H9 (cell line): ENCODE measurements at regions not wholly inside any gene's neighbourhood (a gene's known extent, or its start where the extent isn't known, plus 50 kb on each side); places are given as distances from the start of the nearest gene placed in this dataset.
A peak's percentile ranks its signal among the peaks of the same experiment; 100 is the strongest.

Source experiments
- DNase-seq: peaks from one replicate; pipeline ENCODE4 v3.0.0-alpha.2; 2017
- H2AFZ ChIP-seq: one replicate; pipeline ENCODE4 v1.6.1; 2013; ENCODE audit warnings: mild to moderate bottlenecking, low read length, control low read depth, moderate library complexity
- H2AK5ac ChIP-seq: 2 replicates; pipeline ENCODE4 v1.6.1; 2013; ENCODE audit warnings: low read length, control low read depth, mixed read lengths; ENCODE audit not compliant: insufficient read length
- H2BK120ac ChIP-seq: one replicate; pipeline ENCODE4 v1.6.1; 2013; ENCODE audit warnings: low read depth, mild to moderate bottlenecking, low read length, control low read depth, inconsistent platforms; ENCODE audit not compliant: poor library complexity, severe bottlenecking
- H2BK12ac ChIP-seq: 2 replicates; pipeline ENCODE4 v1.6.1; 2013; ENCODE audit warnings: low read length, control low read depth, mixed read lengths, low read depth; ENCODE audit not compliant: insufficient read length
- H2BK15ac ChIP-seq: 2 replicates; pipeline ENCODE4 v1.6.1; 2013; ENCODE audit warnings: low read depth, low read length, control low read depth
- H2BK20ac ChIP-seq: one replicate; pipeline ENCODE4 v1.6.1; 2013; ENCODE audit warnings: low read depth, mild to moderate bottlenecking, low read length, control low read depth, inconsistent platforms; ENCODE audit not compliant: poor library complexity, severe bottlenecking
- H2BK5ac ChIP-seq: 2 replicates; pipeline ENCODE4 v1.6.1; 2013; ENCODE audit warnings: low read length, control low read depth, mixed read lengths; ENCODE audit not compliant: insufficient read length
- H3K14ac ChIP-seq: 2 replicates; pipeline ENCODE4 v1.6.1; 2013; ENCODE audit warnings: low read length, control low read depth; ENCODE audit not compliant: insufficient read depth
- H3K18ac ChIP-seq: 2 replicates; pipeline ENCODE4 v1.6.1; 2013; ENCODE audit warnings: low read depth, mild to moderate bottlenecking, mixed read lengths, low read length, control low read depth; ENCODE audit not compliant: insufficient read length
- H3K23ac ChIP-seq: 2 replicates; pipeline ENCODE4 v1.6.1; 2013; ENCODE audit warnings: low read length, control low read depth, mixed read lengths, low read depth; ENCODE audit not compliant: insufficient read length
- H3K23me2 ChIP-seq: 2 replicates; pipeline ENCODE4 v1.6.1; 2013; ENCODE audit warnings: low read depth, mild to moderate bottlenecking, mixed read lengths, low read length, control low read depth; ENCODE audit not compliant: insufficient read length, poor library complexity, severe bottlenecking
- H3K27ac ChIP-seq: 2 replicates; pipeline ENCODE4 v1.5.1; 2013; ENCODE audit warnings: low read length, control low read depth, mixed read lengths, low read depth; ENCODE audit not compliant: insufficient read length
- H3K27me3 ChIP-seq: 2 replicates; pipeline ENCODE4 v1.6.1; 2013; ENCODE audit warnings: low read length, control low read depth, inconsistent platforms; ENCODE audit not compliant: insufficient read depth
- H3K4ac ChIP-seq: 2 replicates; pipeline ENCODE4 v1.6.1; 2013; ENCODE audit warnings: low read depth, mild to moderate bottlenecking, control low read depth, inconsistent platforms, low read length, moderate library complexity
- H3K4me1 ChIP-seq: 2 replicates; pipeline ENCODE4 v1.6.1; 2013; ENCODE audit warnings: low read length, control low read depth, inconsistent platforms; ENCODE audit not compliant: insufficient read depth
- H3K4me2 ChIP-seq: 2 replicates; pipeline ENCODE4 v1.6.1; 2013; ENCODE audit warnings: low read length, control low read depth, mixed read lengths; ENCODE audit not compliant: insufficient read length, insufficient read depth
- H3K56ac ChIP-seq: 2 replicates; pipeline ENCODE4 v1.6.1; 2013; ENCODE audit warnings: low read depth, mild to moderate bottlenecking, mixed read lengths, low read length, control low read depth; ENCODE audit not compliant: insufficient read length
- H3K79me1 ChIP-seq: 2 replicates; pipeline ENCODE4 v1.6.1; 2013; ENCODE audit warnings: low read depth, mild to moderate bottlenecking, moderate library complexity, low read length, control low read depth, inconsistent platforms; ENCODE audit not compliant: insufficient read depth, poor library complexity, severe bottlenecking
- H3K79me2 ChIP-seq: 2 replicates; pipeline ENCODE4 v1.6.1; 2013; ENCODE audit warnings: low read length, control low read depth, inconsistent platforms; ENCODE audit not compliant: insufficient read depth
- H3K9ac ChIP-seq: 2 replicates; pipeline ENCODE4 v1.6.1; 2013; ENCODE audit warnings: low read length, control low read depth, mixed read lengths; ENCODE audit not compliant: insufficient read length; ENCODE audit errors: extremely low read depth
- H3K9me3 ChIP-seq: one replicate; pipeline ENCODE4 v1.6.1; 2013; ENCODE audit warnings: low read depth, low read length, inconsistent platforms; ENCODE audit not compliant: control insufficient read depth
- H3T11ph ChIP-seq: one replicate; pipeline ENCODE4 v1.6.1; 2013; ENCODE audit warnings: mild to moderate bottlenecking, low read length, control low read depth, inconsistent platforms
- H4K20me1 ChIP-seq: one replicate; pipeline ENCODE4 v1.6.1; 2013; ENCODE audit not compliant: control insufficient read depth, insufficient read length, insufficient read depth
- H4K5ac ChIP-seq: 2 replicates; pipeline ENCODE4 v1.6.1; 2013; ENCODE audit warnings: low read depth, mild to moderate bottlenecking, mixed read lengths, low read length, control low read depth; ENCODE audit not compliant: insufficient read length
- H4K8ac ChIP-seq: replicated peaks from 2 replicates; pipeline ENCODE4 v1.6.1; 2013; ENCODE audit warnings: low read length, control low read depth, mixed read lengths, low read depth; ENCODE audit not compliant: insufficient read length
- H4K91ac ChIP-seq: 2 replicates; pipeline ENCODE4 v1.6.1; 2013; ENCODE audit warnings: low read depth, mild to moderate bottlenecking, moderate library complexity, mixed read lengths, low read length, control low read depth; ENCODE audit not compliant: insufficient read length
- H3K27ac Mint-ChIP-seq, 3 experiments: 2 replicates in 2 of 3; 3 replicates in 1 of 3; pipeline ENCODE4 v1.8.0; 2020 to 2021; ENCODE audit warnings: mixed read lengths in 3 of 3, mild to moderate bottlenecking in 1 of 3, moderate library complexity in 1 of 3
- H3K27me3 Mint-ChIP-seq: 2 replicates; pipeline ENCODE4 v1.8.0; 2021; ENCODE audit warnings: low read depth, mild to moderate bottlenecking, moderate library complexity, mixed read lengths
- H3K36me3 Mint-ChIP-seq, 3 experiments: 2 replicates in 2 of 3; 3 replicates in 1 of 3; pipeline ENCODE4 v1.8.0; 2020 to 2021; ENCODE audit warnings: low read depth in 3 of 3, mixed read lengths in 3 of 3; ENCODE audit not compliant: insufficient read depth in 1 of 3
- H3K4me1 Mint-ChIP-seq, 2 experiments: 2 replicates each; pipeline ENCODE4 v1.8.0; 2020; ENCODE audit warnings: mixed read lengths in 2 of 2
- H3K4me3 Mint-ChIP-seq, 2 experiments: 2 replicates in 1 of 2; 3 replicates in 1 of 2; pipeline ENCODE4 v1.8.0; 2020 to 2021; ENCODE audit warnings: mild to moderate bottlenecking in 2 of 2, mixed read lengths in 2 of 2, moderate library complexity in 1 of 2
- H3K9me3 Mint-ChIP-seq, 2 experiments: 2 replicates in 1 of 2; 3 replicates in 1 of 2; pipeline ENCODE4 v1.8.0; 2020; ENCODE audit warnings: mild to moderate bottlenecking in 2 of 2, mixed read lengths in 2 of 2, moderate library complexity in 1 of 2
- WGBS: extraction: QIAGEN DNeasy Blood & Tissue Kit; methylation state at CpG from one replicate; pipeline ENCODE4 v1.1.7; 2013; ENCODE audit warnings: missing lambda C conversion rate, low lambda C conversion rate, mixed read lengths; ENCODE audit not compliant: insufficient read length; ENCODE audit errors: extremely low coverage; 5-methylcytosine and 5-hydroxymethylcytosine counted together
- TF ChIP-seq, protein P1 (sequence below): fragments of 200-600 bp; sonication (generic); conservative IDR thresholded peaks from 3 replicates; pipeline ENCODE4 v1.8.0; 2021; ENCODE audit warnings: antibody characterized with exemption, mild to moderate bottlenecking

DNA sequence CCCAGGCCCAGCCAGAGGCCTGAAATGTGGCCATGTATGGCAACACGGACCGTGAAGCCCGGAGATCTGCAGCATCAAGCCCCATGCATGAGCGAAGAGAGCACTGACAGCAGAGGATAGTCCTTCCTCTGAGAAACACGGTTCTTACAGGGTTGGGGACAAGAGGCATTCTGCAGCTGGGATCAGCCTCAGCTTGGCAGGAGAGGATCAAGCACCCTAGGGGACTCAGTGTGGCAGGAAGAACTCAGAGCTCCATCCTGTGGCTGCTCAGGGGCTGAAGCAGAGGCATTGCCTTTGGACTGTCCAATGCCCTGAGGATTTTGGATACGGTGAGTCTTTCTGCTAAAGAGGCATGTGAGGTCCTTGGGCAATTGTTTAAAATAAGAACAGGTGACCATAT is 368.7 kb downstream of the ZNF516 start:
- no peaks in the 10 kb centered on the region for H3K4me1 ChIP-seq
- H3K9me3 ChIP-seq, result no peaks in the 10 kb centered on the region
- WGBS, result no CpG with 5 or more reads among the region's 6 CpGs

More for the DNA sequence above, 368.7 kb downstream of the ZNF516 start:
- no peak overlapping the region for H3K4me3 Mint-ChIP-seq
- Histone ChIP-seq H3K23me2 (no peaks in the 10 kb centered on the region), H2BK5ac (no peak overlapping the region), H3K4ac (no peak overlapping the region), H3K27me3 (no peaks in the 10 kb centered on the region), H4K20me1 (no peaks in the 10 kb centered on the region), H2AFZ (no peak overlapping the region), H2BK15ac (no peak overlapping the region), H3K9ac (no peak overlapping the region), H3K4me2 (no peak overlapping the region), H3K27ac (no peak overlapping the region), H4K5ac (no peak overlapping the region), H3K79me2 (no peaks in the 10 kb centered on the region), H3K23ac (no peak overlapping the region), H3K79me1 (no peaks in the 10 kb centered on the region), H2BK120ac (no peak overlapping the region), H2AK5ac (no peak overlapping the region), H3K56ac (no peak overlapping the region), H4K8ac (no peak overlapping the region), H3K18ac (peak overlapping the region; percentile 29), H3T11ph (no peak overlapping the region), H3K14ac (no peak overlapping the region; the same call in 1 of the 2 replicates), H2BK12ac (no peak overlapping the region), H2BK20ac (no peak overlapping the region), H4K91ac (no peak overlapping the region)
- DNase-seq, result peak; percentile 60
- H3K27ac Mint-ChIP-seq, result no peak overlapping the region
- H3K4me1 Mint-ChIP-seq, result no peaks in the 10 kb centered on the region
- H3K27me3 Mint-ChIP-seq, result peaks cover 1% of the 10 kb centered on the region
- no peaks in the 10 kb centered on the region; a peak in 1 of 5 replicates for H3K9me3 Mint-ChIP-seq
- no peaks in the 10 kb centered on the region for H3K36me3 Mint-ChIP-seq
- TF ChIP-seq, protein P1, sequence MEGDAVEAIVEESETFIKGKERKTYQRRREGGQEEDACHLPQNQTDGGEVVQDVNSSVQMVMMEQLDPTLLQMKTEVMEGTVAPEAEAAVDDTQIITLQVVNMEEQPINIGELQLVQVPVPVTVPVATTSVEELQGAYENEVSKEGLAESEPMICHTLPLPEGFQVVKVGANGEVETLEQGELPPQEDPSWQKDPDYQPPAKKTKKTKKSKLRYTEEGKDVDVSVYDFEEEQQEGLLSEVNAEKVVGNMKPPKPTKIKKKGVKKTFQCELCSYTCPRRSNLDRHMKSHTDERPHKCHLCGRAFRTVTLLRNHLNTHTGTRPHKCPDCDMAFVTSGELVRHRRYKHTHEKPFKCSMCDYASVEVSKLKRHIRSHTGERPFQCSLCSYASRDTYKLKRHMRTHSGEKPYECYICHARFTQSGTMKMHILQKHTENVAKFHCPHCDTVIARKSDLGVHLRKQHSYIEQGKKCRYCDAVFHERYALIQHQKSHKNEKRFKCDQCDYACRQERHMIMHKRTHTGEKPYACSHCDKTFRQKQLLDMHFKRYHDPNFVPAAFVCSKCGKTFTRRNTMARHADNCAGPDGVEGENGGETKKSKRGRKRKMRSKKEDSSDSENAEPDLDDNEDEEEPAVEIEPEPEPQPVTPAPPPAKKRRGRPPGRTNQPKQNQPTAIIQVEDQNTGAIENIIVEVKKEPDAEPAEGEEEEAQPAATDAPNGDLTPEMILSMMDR, result peak; percentile 64
